K562 (cell line): ENCODE measurements at regions not wholly inside any gene's neighbourhood (a gene's known extent, or its start where the extent isn't known, plus 50 kb on each side); places are given as distances from the start of the nearest gene placed in this dataset.

Source experiments
- ATAC-seq: fragments of 200-7000 bp; cut with Tn5 transposase; 3 replicates; pipeline ENCODE4 v1.9.1; 2020; ENCODE audit warnings: moderate library complexity
- BruUV-seq: library from RNA; stranded (reverse); fragments of 400-500 nt; replicated peaks from 2 replicates; lab custom pipeline; 2021; lab: Mats Ljungman, UMichigan
- CTCF ChIA-PET: fragments of 300-600 bp; formaldehyde crosslinking; extraction: SDS; loops from one replicate; lab custom pipeline; 2021; ENCODE audit warnings: low intra/inter-chr PET ratio; lab: Yijun Ruan, JAX
- POLR2A ChIA-PET: fragments of 300-600, 350-650 bp; sonication (Branson Sonifier 250); formaldehyde crosslinking; extraction: SDS; loops from one replicate; lab custom pipeline; 2021; ENCODE audit warnings: antibody characterized with exemption, inconsistent platforms; lab: Yijun Ruan, JAX
- DNase-seq, 4 experiments: peaks; one replicate each; pipeline versions ENCODE4 v3.0.0 to v3.0.0-alpha.2; 2011 to 2018; ENCODE audit warnings: low spot score in 3 of 4, mixed read lengths in 3 of 4; ENCODE audit errors: extremely low read depth in 1 of 4
- FAIRE-seq: peaks from 2 replicates; lab custom pipeline; 2011; peaks lifted over from hg19 to GRCh38; lab: Jason Lieb, UNC
- H2AFZ ChIP-seq: 2 replicates; pipeline ENCODE4 v1.6.0; 2011; ENCODE audit warnings: low read depth, low read length, control low read depth, inconsistent platforms
- H3K27ac ChIP-seq: fragments of 200-600 bp; 3 replicates; pipeline ENCODE4 v1.8.0; 2011; ENCODE audit warnings: low read depth, mild to moderate bottlenecking, control low read depth, inconsistent platforms, low read length, moderate library complexity, mixed read lengths; ENCODE audit errors: extremely low read depth
- H3K27me3 ChIP-seq, 2 experiments: fragments of 300-600 bp in 1 of 2; 2 replicates in 1 of 2; 3 replicates in 1 of 2; pipeline versions ENCODE4 v1.6.0 to v1.8.0; 2011; ENCODE audit warnings: inconsistent platforms in 2 of 2, low read length in 2 of 2, mild to moderate bottlenecking in 1 of 2, mixed read lengths in 1 of 2, moderate library complexity in 1 of 2; ENCODE audit not compliant: control insufficient read depth in 2 of 2, insufficient read depth in 2 of 2
- H3K36me3 ChIP-seq: fragments of 300-600 bp; 3 replicates; pipeline ENCODE4 v1.8.0; 2011; ENCODE audit warnings: mild to moderate bottlenecking, low read length, inconsistent platforms; ENCODE audit not compliant: control insufficient read depth, insufficient read depth
- H3K4me1 ChIP-seq, 2 experiments: fragments of 200-600 bp in 1 of 2; replicated peaks in 1 of 2; 2 replicates in 1 of 2; 3 replicates in 1 of 2; pipeline versions ENCODE4 v1.5.1 to v1.8.0; 2011; ENCODE audit warnings: inconsistent platforms in 2 of 2, low read length in 2 of 2, mild to moderate bottlenecking in 1 of 2, mixed read lengths in 1 of 2, moderate library complexity in 1 of 2; ENCODE audit not compliant: control insufficient read depth in 2 of 2, insufficient read depth in 2 of 2
- H3K4me2 ChIP-seq: 2 replicates; pipeline ENCODE4 v1.6.1; 2011; ENCODE audit warnings: low read length, control low read depth, inconsistent platforms, mixed read lengths; ENCODE audit not compliant: insufficient read depth
- H3K4me3 ChIP-seq: fragments of 200-600 bp; sonication (generic), shearing (Covaris generic); 2 replicates; pipeline ENCODE4 v1.5.1; 2016; ENCODE audit warnings: control low read depth, inconsistent platforms
- H3K79me2 ChIP-seq: fragments of 200-600 bp; 3 replicates; pipeline ENCODE4 v1.8.0; 2011; ENCODE audit warnings: low read length, inconsistent platforms; ENCODE audit not compliant: control insufficient read depth, insufficient read depth
- H3K9ac ChIP-seq, 2 experiments: 2 replicates each; pipeline versions ENCODE4 v1.6.0 to v1.6.1; 2011; ENCODE audit warnings: low read depth in 2 of 2, low read length in 2 of 2, control low read depth in 1 of 2, inconsistent platforms in 1 of 2, mild to moderate bottlenecking in 1 of 2, mixed read lengths in 1 of 2; ENCODE audit not compliant: insufficient read depth in 1 of 2
- H3K9me1 ChIP-seq: one replicate; pipeline ENCODE4 v1.6.0; 2011; ENCODE audit warnings: inconsistent platforms, mild to moderate bottlenecking, low read length, moderate library complexity; ENCODE audit not compliant: control insufficient read depth, insufficient read depth
- H3K9me3 ChIP-seq: replicated peaks from 2 replicates; pipeline ENCODE4 v1.5.1; 2011; ENCODE audit warnings: low read depth, low read length, inconsistent platforms; ENCODE audit not compliant: control insufficient read depth, insufficient read depth
- H4K20me1 ChIP-seq: replicated peaks from 2 replicates; pipeline ENCODE4 v1.6.1; 2011; ENCODE audit warnings: low read length, inconsistent platforms, mixed read lengths; ENCODE audit not compliant: control insufficient read depth, insufficient read depth
- IRF2 ChIP-seq: sonication (generic); formaldehyde crosslinking; IDR thresholded peaks from 2 replicates; pipeline ENCODE4 v1.8.1; 2022; ENCODE audit warnings: mild to moderate bottlenecking, missing genetic modification reagents
- MIER1 ChIP-seq: fragments of 450-650 bp; IDR thresholded peaks from 2 replicates; pipeline ENCODE4 v1.6.1; 2016; ENCODE audit warnings: antibody characterized with exemption, mild to moderate bottlenecking, low read depth
- PYGO2 ChIP-seq: fragments of 450-650 bp; IDR thresholded peaks from 2 replicates; pipeline ENCODE4 v1.6.1; 2016; ENCODE audit warnings: mild to moderate bottlenecking, missing genetic modification characterization, moderate library complexity, missing compliant biosample characterization
- RBM15 ChIP-seq: fragments of 200-400 bp; formaldehyde crosslinking; IDR thresholded peaks from 2 replicates; pipeline ENCODE4 v1.6.1; 2018; ENCODE audit warnings: mild to moderate bottlenecking, low read length, moderate library complexity; ENCODE audit not compliant: insufficient read depth
- SETDB1 ChIP-seq: IDR thresholded peaks from one replicate; pipeline ENCODE4 v1.6.1; 2012; ENCODE audit warnings: low read length, control low read depth, inconsistent platforms
- TAF1 ChIP-seq: IDR thresholded peaks from 2 replicates; pipeline ENCODE4 v1.6.1; 2011; ENCODE audit warnings: mild to moderate bottlenecking, low read length, moderate library complexity; ENCODE audit not compliant: insufficient read depth, control insufficient read depth, severe bottlenecking; ENCODE audit errors: extremely low read depth
- TGIF2 ChIP-seq: sonication (generic); formaldehyde crosslinking; IDR thresholded peaks from 2 replicates; pipeline ENCODE4 v1.8.1; 2022; ENCODE audit warnings: mild to moderate bottlenecking, missing genetic modification reagents, moderate library complexity
- TRIM28 ChIP-seq: fragments of 450-650 bp; IDR thresholded peaks from 2 replicates; pipeline ENCODE4 v1.6.1; 2017
- ZBTB11 ChIP-seq, 3 experiments: fragments of 200-800 bp in 1 of 3; fragments of 250-450 bp in 1 of 3; fragments of 450-650 bp in 1 of 3; sonication (Bioruptor Pico) in 1 of 3; sonication (Bioruptor generic) in 1 of 3; formaldehyde crosslinking in 1 of 3; IDR thresholded peaks; 2 replicates each; pipeline versions ENCODE4 v1.6.1 to v1.8.0; 2016 to 2022; ENCODE audit warnings: mild to moderate bottlenecking in 2 of 3, missing genetic modification characterization in 2 of 3, missing compliant biosample characterization in 1 of 3, moderate library complexity in 1 of 3
- ZNF444 ChIP-seq: fragments of 250-450 bp; sonication (Bioruptor Pico); IDR thresholded peaks from 2 replicates; pipeline ENCODE4 v1.4.0; 2020; ENCODE audit warnings: mild to moderate bottlenecking, moderate library complexity
- WGBS: fragments of 100-300 bp; shearing (Covaris generic); methylation state at CpG from one replicate; pipeline ENCODE4 v1.1.6; 2016; ENCODE audit warnings: low coverage, mixed read lengths; ENCODE audit not compliant: insufficient coverage; ENCODE audit errors: missing lambda C conversion rate; 5-methylcytosine and 5-hydroxymethylcytosine counted together
- in situ Hi-C: fragments of 300-500 bp; cut with MboI; formaldehyde crosslinking; loops from 4 replicates; pipeline ENCODE4 v1.15.0; 2018; ENCODE audit warnings: inconsistent platforms, mixed read lengths
- intact Hi-C: fragments of 100-400 bp; cut with micrococcal nuclease; formaldehyde crosslinking; loops from 2 replicates; pipeline ENCODE4 v1.14.2; 2022
- TF ChIP-seq, protein P1 (sequence below): sonication (generic); formaldehyde crosslinking; IDR thresholded peaks from 2 replicates; pipeline ENCODE4 v1.8.1; 2022; ENCODE audit warnings: missing genetic modification reagents

GRCh38 chr2:188848887-188849435 is 125.2 kb upstream of the COL3A1 start:
- TF ChIP-seq TGIF2 (CRISPR knock-in tag) (no peak), PYGO2 (tag) (no peak), ZBTB11 (CRISPR knock-in tag; IDR thresholded peaks at IDR 0.05) (no peak), IRF2 (CRISPR knock-in tag) (no peak), ZNF444 (no peak), RBM15 (no peak), MIER1 (no peak), SETDB1 (no peak), TAF1 (no peak), TRIM28 (no peak)
- TF ChIP-seq, protein P1, sequence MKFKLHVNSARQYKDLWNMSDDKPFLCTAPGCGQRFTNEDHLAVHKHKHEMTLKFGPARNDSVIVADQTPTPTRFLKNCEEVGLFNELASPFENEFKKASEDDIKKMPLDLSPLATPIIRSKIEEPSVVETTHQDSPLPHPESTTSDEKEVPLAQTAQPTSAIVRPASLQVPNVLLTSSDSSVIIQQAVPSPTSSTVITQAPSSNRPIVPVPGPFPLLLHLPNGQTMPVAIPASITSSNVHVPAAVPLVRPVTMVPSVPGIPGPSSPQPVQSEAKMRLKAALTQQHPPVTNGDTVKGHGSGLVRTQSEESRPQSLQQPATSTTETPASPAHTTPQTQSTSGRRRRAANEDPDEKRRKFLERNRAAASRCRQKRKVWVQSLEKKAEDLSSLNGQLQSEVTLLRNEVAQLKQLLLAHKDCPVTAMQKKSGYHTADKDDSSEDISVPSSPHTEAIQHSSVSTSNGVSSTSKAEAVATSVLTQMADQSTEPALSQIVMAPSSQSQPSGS (CRISPR knock-in tag) = no peak
- no TSS peak for BruUV-seq
- H3K27me3 ChIP-seq = no peaks in the 10 kb centered on the region
- no peaks in the 10 kb centered on the region for H4K20me1 ChIP-seq
- FAIRE-seq = no peak
- no peak overlapping the region for H2AFZ ChIP-seq
- no peak overlapping the region for H3K4me3 ChIP-seq
- no peaks in the 10 kb centered on the region for H3K9me3 ChIP-seq
- H3K4me2 ChIP-seq = no peak overlapping the region
- no peak for ATAC-seq
- H3K9ac ChIP-seq = no peak overlapping the region
- no peaks in the 10 kb centered on the region for H3K79me2 ChIP-seq
- no peaks in the 10 kb centered on the region for H3K4me1 ChIP-seq
- in situ Hi-C loops (no loop called here), intact Hi-C loops (no loop called here)
- H3K36me3 ChIP-seq = no peaks in the 10 kb centered on the region
- no peaks in the 10 kb centered on the region for H3K9me1 ChIP-seq
- CTCF ChIA-PET = no interaction called here
- DNase-seq = no peak
- POLR2A ChIA-PET = no interaction called here
- H3K27ac ChIP-seq = no peak overlapping the region
- WGBS = 0% methylated on average over 1 of the region's 1 CpG
